Erythroblast (primary cell): ENCODE measurements at regions not wholly inside any gene's neighbourhood (a gene's known extent, or its start where the extent isn't known, plus 50 kb on each side); places are given as distances from the start of the nearest gene placed in this dataset.

Experiments used
- DNase-seq, 2 experiments: peaks; one replicate each; lab custom pipeline; 2025; lab: John Stamatoyannopoulos, UW
- GATA1 ChIP-seq: IDR thresholded peaks from 2 replicates; pipeline ENCODE4 v1.6.1; 2011; ENCODE audit warnings: low read depth, mild to moderate bottlenecking, control low read depth, low read length, moderate library complexity
- POLR2A ChIP-seq: IDR thresholded peaks from 2 replicates; pipeline ENCODE4 v1.6.1; 2011; ENCODE audit warnings: mild to moderate bottlenecking, low read length

DNA sequence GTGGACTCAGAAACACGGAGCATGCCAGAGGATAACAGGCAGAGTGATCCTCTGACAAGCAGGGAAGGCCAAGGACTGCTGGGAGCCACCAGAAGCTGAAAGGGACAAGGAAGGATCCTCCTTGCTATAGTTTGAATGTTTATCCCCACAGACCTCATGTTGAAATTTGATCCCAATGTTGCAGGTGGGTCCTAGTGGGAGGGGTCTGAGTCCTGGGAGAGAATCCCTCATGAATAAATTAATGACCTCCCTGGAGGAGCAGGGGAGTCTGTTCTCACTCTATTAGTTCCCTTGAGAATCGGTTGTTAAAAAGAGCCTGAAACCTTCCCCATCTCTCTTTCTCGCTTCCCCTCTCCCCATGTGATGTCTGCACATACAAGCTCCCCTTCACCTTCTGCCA lies 124.4 kb downstream of the FBXO15 start:
- DNase-seq = no peak
- TF ChIP-seq GATA1 (no peak), POLR2A (no peak)

DNA sequence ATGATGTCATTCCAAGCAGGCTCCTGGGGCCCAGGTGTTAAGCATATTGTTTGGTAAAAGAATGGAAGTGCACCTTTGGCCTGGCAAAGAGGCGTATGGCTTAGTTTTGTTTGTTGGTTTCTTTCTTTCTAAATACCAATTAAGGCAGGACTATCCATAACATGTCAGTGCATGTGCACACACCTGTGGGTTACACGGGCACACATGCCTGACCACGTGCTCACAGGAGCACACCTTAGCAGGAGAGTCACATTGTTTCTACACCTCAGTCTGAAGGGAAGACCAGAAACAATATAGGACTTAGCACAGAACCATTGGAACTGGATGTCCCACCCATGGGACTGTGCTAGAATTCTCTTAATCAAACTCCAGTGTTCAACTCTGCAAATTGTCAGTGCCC lies 127.8 kb downstream of the FBXO15 start:
- no peak for TF ChIP-seq GATA1
- TF ChIP-seq POLR2A = no peak
- DNase-seq = no peak

DNA sequence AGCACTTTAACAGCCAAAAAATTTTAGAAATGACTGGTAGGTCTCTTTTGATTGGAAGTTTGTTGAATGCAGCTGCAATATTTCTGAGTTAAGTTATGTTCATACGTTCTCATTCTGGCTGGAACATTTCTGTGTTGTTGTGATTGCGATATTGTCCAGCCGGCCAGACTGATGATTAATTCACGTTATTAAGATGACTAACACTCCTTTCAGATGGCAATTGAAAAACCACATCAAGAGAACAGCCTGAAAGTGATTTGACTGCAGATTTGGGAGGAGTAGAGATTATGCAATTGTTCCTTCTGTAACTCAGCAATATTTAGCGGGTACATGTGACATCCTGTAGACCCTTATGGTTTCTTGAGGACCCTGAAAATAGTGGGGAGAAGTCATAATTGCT lies 133.7 kb downstream of the FBXO15 start:
- no peak for DNase-seq
- TF ChIP-seq GATA1 (no peak), POLR2A (no peak)

DNA sequence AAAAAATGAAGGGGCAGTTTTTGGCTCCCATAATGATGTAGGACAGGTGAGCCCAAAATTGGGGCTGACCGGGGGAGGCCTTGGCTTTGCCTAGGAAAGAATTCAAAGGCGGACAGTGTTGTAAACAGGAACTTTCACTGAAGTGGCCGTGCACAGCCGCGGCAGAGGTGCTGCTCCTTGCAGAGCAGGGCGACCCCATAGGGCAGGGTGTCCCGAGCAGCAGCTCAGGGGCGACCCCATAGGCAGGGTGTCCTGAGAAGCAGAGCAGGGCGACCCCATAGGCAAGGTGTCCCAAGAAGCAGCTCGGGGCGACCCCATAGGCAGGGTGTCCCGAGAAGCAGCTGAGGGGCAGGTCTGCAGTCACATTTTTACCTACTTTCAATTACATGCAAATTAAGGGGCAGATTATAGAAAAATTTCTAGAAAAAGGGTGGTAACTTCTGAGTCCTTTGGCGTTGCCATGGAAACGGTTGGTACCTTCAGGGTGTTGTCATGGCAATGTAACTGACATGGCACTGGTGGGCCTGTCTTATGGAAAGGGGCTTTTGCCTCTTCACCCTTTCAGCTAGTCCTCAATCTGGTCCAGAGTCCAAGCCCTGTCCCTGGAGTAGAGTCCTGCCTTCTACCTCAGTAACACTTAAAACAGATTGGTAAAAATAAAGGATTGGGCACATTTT lies 134.5 kb downstream of the FBXO15 start:
- DNase-seq = no peak
- TF ChIP-seq POLR2A (no peak), GATA1 (no peak)

DNA sequence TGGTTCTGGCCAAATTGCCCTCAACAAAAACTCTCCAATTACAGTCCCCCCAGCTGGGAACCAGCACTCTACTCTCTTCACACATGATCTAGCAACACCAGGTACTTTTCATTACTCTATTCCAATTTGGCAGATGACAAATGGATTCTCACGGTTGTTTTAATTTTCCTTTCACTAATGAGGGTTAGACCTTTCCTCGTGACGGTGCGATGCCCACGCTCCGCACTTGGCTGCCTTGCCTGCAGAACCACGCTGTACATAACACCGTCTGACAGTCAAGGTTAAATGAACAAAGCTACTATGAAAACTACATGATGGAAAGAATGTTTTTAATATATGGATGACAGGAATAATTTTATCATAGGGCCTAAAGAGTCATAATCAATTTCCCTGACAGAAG lies 141.5 kb downstream of the FBXO15 start:
- TF ChIP-seq GATA1 (no peak), POLR2A (no peak)
- DNase-seq = no peak

DNA sequence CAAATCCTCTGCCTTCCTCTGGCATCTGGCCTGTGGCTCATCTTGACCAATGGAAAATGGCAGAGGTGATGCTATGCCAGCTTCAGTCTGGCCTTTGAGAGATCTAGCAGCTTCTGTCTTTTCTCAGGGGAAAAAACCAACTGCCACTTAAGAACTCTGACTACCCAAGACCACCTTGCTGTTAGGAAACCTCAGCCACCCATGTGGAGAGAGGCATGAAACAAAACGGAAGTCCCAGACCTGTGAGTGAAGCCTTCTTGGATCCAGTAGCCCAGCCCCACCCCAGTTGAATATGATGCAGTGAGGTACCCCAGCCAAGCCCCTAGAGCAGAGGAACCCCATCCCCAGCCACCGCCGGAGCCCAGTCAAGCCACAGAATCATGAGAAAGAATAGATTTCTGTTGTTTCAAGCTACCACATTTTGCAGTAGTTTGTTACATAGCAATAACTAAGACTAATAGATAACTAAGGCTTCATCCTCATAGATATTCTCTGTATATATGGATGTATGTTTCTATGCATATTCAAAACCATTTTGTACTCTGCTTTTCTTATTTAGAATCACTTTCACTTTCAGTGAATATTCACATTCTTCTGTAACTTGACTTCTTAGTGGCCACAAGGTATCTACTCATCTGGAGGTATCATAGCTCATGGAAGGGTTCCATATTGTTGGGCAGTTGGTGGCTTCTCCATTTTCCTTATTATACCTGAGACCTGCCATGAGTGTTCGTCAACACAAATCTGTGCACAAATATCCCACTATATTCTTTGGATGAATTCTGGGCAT lies 142.1 kb downstream of the FBXO15 start:
- TF ChIP-seq POLR2A = no peak
- no peak for DNase-seq

DNA sequence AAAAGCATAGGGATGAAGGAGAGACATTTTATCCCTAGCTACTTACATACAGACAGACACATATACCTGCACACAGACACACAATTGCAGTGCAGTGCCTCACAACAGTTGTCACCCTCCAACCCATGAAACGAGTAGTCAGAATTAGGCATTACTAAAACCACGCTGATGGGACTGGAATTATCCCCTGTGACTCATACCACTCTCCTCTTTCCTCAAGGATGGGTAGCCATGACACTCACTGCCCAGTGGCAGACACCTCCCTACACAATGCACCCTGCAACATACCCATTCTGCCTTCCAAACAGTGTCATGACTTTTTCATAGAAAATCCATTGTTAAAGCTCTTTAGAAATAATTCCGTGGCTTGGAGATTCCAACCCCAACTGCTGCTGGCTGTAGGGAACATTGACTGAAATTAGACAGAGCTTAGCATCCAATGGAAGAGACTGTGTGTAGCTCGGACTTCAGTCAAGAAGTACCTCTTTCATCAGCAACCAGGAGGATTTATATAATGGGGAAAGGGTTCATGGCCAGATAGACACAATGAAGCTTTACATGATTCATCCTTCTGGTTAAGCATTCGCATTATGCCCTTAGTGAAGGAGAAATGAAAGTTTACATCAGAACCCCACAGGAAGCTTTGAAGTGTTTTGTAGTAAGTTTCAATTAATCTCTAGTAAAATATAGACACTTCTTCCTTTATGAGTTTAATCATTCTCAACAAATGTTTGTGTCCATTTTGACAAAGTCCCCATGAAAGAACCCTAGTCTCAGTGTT lies 155.2 kb downstream of the FBXO15 start:
- no peak for DNase-seq
- TF ChIP-seq POLR2A (no peak), GATA1 (no peak)

DNA sequence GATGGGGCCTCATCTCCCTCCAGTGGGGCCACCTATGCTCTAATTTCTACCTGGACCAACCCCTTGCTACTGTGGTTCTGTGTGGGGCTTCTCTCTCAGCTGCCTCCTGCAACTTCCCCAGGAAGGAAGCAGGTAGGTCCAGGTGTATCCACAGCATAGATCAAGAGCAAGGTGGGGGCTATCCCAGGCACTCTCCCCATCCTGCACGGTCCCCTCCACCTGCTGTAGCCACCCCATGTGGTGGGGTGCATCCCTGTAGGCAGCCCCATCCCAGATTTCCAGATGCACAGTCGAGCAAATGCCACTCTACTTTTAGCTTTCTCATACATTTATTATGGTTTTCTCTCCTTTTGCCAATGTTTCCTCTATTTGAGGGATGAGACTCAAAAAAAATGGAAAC lies 156.1 kb downstream of the FBXO15 start:
- DNase-seq = no peak
- TF ChIP-seq GATA1 (no peak), POLR2A (no peak)

DNA sequence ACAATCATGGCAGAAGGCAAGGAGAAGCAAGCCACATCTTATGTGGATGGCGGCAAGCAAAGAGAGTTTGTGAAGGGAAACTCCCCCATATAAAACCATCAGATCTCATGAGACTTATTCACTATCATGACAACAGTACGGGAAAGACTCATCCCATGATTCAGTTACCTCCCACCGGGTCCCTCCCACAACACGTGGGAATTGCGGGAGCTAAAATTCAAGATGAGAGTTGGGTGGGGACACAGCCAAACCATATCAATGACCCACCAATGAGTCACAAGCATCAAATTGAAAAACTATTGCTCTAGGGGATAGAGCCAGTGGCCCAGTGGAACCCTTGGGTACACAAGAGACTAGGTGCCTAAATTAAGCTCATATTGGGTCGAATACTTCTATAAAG lies 157.4 kb downstream of the FBXO15 start:
- no peak for DNase-seq
- TF ChIP-seq POLR2A = no peak
- TF ChIP-seq GATA1 = no peak

DNA sequence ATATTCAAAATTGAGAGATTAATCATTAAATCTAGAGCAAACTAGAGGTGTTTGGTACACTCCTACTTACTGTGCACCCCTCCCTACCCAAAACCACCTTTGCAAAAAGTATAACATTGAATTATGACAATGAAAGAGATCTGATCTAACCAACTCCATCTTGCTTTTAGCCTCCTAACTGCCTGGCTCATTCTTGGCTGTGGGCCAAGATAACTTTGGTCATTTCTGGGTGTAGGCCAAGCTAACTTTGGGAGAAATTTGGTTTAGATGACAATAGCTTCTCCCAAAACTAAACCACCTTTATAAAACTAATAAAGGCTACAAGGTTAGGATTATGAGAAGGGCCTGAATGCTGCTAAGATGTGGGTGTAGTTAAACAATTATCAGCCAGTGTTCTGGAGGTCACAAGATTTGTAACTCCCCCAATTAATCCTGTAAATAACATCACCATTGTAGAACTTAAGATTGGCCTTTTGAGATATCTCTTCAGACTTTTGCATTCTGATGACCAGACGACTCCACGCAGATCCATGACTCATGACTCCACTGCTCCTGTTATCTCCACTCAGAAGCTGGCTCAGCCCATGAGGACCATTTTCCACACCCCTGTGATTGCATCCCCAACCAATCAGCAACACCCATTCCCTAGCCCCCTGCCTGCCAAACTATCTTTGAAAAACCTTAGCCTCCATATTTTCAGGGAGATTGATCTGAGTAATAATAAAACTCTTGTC lies 160.2 kb downstream of the FBXO15 start:
- peak in 1 of 2 experiments; percentile 10 for DNase-seq
- TF ChIP-seq POLR2A (no peak), GATA1 (no peak)

DNA sequence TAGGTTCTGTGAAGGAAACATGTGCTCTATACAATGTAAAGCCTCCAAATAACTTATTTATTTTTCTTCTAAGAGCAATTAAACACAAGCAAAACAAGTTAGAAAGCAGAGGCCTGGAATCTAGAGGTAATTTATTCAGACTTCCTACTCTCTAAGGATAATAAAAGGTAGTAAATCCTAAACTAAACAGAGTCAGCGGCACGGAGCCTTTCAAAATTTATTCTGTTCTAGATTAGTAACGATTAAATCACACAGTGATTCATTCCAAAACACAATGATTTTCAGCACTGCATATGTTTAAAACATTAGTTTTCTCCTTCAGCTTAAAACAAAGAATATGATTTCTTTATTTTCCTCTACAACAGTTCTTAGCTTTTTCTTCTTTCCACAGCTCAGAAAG lies 160.9 kb downstream of the FBXO15 start:
- no peak for DNase-seq
- no peak for TF ChIP-seq POLR2A
- no peak for TF ChIP-seq GATA1

DNA sequence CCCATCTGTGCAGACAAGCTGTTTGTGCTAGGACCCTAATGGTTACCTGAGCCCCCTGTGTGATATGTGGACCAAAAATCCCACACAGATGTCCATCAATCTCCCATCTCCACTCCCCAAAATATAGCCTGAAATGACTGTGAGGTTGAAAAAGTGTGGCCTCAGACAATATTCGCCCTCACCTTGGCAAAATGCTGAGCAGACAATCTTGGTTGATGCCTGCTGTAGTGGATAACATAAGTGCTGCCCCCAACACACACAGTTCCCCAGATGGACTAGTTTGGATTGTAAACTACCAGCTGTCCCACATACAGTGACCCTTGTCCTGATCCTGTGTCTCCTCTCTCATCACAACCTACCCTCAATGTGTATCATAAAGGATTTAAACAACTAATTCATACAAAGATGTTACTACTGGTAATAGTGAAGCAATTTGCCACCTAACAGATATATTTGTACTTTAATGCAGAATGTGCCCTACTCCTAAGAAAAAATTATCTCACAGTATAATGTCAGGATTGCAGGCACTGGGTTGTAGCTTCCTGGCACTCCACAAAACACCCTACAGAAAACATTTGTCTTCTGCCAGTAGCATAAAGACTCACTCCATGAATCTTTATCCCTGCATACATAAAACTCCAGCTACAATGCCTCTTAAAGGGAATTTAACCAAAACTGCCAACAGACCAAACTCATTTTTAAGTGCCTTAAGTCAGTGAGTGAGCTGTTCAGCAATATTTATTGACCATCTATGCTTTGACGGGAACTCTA lies 161.6 kb downstream of the FBXO15 start:
- no peak for TF ChIP-seq POLR2A
- no peak for TF ChIP-seq GATA1

DNA sequence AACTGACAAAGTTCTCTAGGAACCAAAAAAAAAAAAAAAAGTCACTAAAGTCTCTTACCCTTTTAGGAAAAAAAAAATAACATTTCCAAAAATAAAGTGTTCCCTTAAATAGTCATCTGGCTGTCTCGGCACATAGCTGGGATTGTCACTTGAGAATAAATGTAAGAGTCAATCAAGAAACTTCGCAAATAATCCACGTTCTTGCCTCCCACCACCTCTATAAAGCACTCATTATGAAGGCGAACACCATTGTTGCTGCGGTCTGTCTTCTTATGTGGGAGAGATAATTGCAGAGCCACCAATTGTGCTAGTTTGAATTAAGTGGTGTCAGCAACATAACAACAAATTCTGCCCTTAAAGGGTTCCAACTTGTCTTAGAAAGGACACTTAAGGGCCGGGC lies 163.7 kb downstream of the FBXO15 start:
- no peak for DNase-seq
- no peak for TF ChIP-seq POLR2A
- no peak for TF ChIP-seq GATA1

More for the DNA sequence above, 161.6 kb downstream of the FBXO15 start:
- DNase-seq = no peak
